Stomach (tissue), 8 donors: ENCODE measurements at regions not wholly inside any gene's neighbourhood (a gene's known extent, or its start where the extent isn't known, plus 50 kb on each side); places are given as distances from the start of the nearest gene placed in this dataset.

Experiments used
- DNase-seq, 2 donors: peaks; one replicate each; pipeline versions ENCODE4 v3.0.0 to v3.0.0-alpha.2; 2013 to 2019
- H3K27ac ChIP-seq, 5 donors: fragments of 200-600 bp in 4 of 5; sonication (generic) in 4 of 5; one replicate each; pipeline ENCODE4 v1.5.1; 2013 to 2019; ENCODE audit warnings: mild to moderate bottlenecking in 1 of 5, moderate library complexity in 1 of 5
- H3K27me3 ChIP-seq, 3 donors: fragments of 200-600 bp; sonication (generic); one replicate each; pipeline ENCODE4 v1.5.1; 2017 to 2019; ENCODE audit warnings: mixed run types in 1 of 3
- H3K36me3 ChIP-seq, 4 donors: fragments of 200-600 bp; sonication (generic); 1 replicate in 3 of 4; 2 replicates in 1 of 4; pipeline ENCODE4 v1.5.1; 2016 to 2019
- H3K4me1 ChIP-seq, 4 donors: fragments of 200-600 bp; sonication (generic); one replicate each; pipeline ENCODE4 v1.5.1; 2016 to 2019
- H3K4me3 ChIP-seq, 4 donors: fragments of 200-600 bp; sonication (generic) in 3 of 4; one replicate each; pipeline ENCODE4 v1.5.1; 2016 to 2019; ENCODE audit warnings: mild to moderate bottlenecking in 1 of 4
- H3K9me3 ChIP-seq, 4 donors: fragments of 200-600 bp; sonication (generic); one replicate each; pipeline ENCODE4 v1.5.1; 2016 to 2019
- CTCF ChIP-seq, 7 experiments: fragments of 450-650 bp in 4 of 7; fragments of 200-600 bp in 3 of 7; sonication (generic) in 3 of 7; IDR thresholded peaks; one replicate each; pipeline ENCODE4 v1.5.1; 2016 to 2019; ENCODE audit warnings: antibody characterized with exemption in 7 of 7, control low read depth in 2 of 7, mild to moderate bottlenecking in 1 of 7
- EP300 ChIP-seq: sonication (generic); formaldehyde crosslinking; IDR thresholded peaks from one replicate; pipeline ENCODE4 v1.6.1; 2017; ENCODE audit warnings: antibody characterized with exemption
- POLR2A ChIP-seq, 4 donors: fragments of 450-650 bp; IDR thresholded peaks; one replicate each; pipeline ENCODE4 v1.6.1; 2016; ENCODE audit warnings: antibody characterized with exemption in 4 of 4, control low read depth in 2 of 4, mild to moderate bottlenecking in 1 of 4, moderate library complexity in 1 of 4
- POLR2AphosphoS5 ChIP-seq, 3 donors: sonication (generic); formaldehyde crosslinking; IDR thresholded peaks; one replicate each; pipeline ENCODE4 v1.6.1; 2016; ENCODE audit warnings: antibody characterized with exemption in 3 of 3
- WGBS, 5 donors: extraction: QIAGEN DNeasy Blood & Tissue Kit in 3 of 5; methylation state at CpG; one replicate each; pipeline versions ENCODE4 v1.1.5 to v1.1.7; 2013 to 2018; 5-methylcytosine and 5-hydroxymethylcytosine counted together
- intact Hi-C: fragments of 100-400 bp; cut with DNase I; formaldehyde crosslinking; loops from one replicate; pipeline ENCODE4 v1.15.1; 2023; ENCODE audit warnings: low total_unique reads
- donor health status: healthy with polysubstance abuse.
- donor health status: Bipolar disorder and iron deficiency.
- donor health status: healthy.

GRCh38 chr2:157068237-157068636 is 189.3 kb upstream of the GALNT5 start:
- whole genome bisulfite sequencing, 5 donors: 69 to 100% (median 89%) methylated on average over 1 of the region's 1 CpG
- DNase-seq: no peak
- no peaks in the 10 kb centered on the region for H3K27me3 ChIP-seq
- no peaks in the 10 kb centered on the region for H3K4me1 ChIP-seq
- TF ChIP-seq CTCF (IDR thresholded peaks at IDR 0.05) (no peak), POLR2A (IDR thresholded peaks at IDR 0.05) (no peak), EP300 (no peak), POLR2AphosphoS5 (IDR thresholded peaks at IDR 0.05) (no peak)
- no peaks in the 10 kb centered on the region for H3K36me3 ChIP-seq
- no peak overlapping the region for H3K4me3 ChIP-seq
- H3K9me3 ChIP-seq: peaks cover 0 to 3% (median 0%) of the 10 kb centered on the region in 4 donors
- H3K27ac ChIP-seq: no peak overlapping the region
- intact Hi-C loops: no loop called here

GRCh38 chr2:157075924-157076323 is 181.6 kb upstream of the GALNT5 start:
- H3K27me3 ChIP-seq: no peaks in the 10 kb centered on the region
- DNase-seq: no peak
- no peaks in the 10 kb centered on the region for H3K4me1 ChIP-seq
- TF ChIP-seq CTCF (IDR thresholded peaks at IDR 0.05) (no peak), EP300 (no peak), POLR2A (IDR thresholded peaks at IDR 0.05) (no peak), POLR2AphosphoS5 (IDR thresholded peaks at IDR 0.05) (no peak)
- no peak overlapping the region for H3K27ac ChIP-seq
- intact Hi-C loops: no loop called here
- WGBS, 5 donors: 75 to 87% (median 80%) methylated on average over 2 of the region's 2 CpGs
- no peaks in the 10 kb centered on the region for H3K36me3 ChIP-seq
- no peak overlapping the region for H3K4me3 ChIP-seq
- H3K9me3 ChIP-seq: peaks cover 0 to 3% (median 0%) of the 10 kb centered on the region in 4 donors

- Histone ChIP-seq H3K36me3 (no peaks in the 10 kb centered on the region), H3K4me1 (no peaks in the 10 kb centered on the region), H3K27ac (no peak overlapping the region), H3K27me3 (no peaks in the 10 kb centered on the region), H3K4me3 (no peak overlapping the region), H3K9me3 (peaks cover 0 to 3% (median 0%) of the 10 kb centered on the region in 4 donors)
- WGBS, 5 donors: 74 to 85% (median 76%) methylated on average over 3 of the region's 3 CpGs
- no peak for DNase-seq
- TF ChIP-seq POLR2AphosphoS5 (IDR thresholded peaks at IDR 0.05): no peak
- no peak for TF ChIP-seq POLR2A (IDR thresholded peaks at IDR 0.05)
- TF ChIP-seq EP300: no peak
- no peak for TF ChIP-seq CTCF (IDR thresholded peaks at IDR 0.05)
- intact Hi-C loops: no loop called here
These were observed 180.9 kb upstream of the GALNT5 start for GRCh38 chr2:157076526-157077161.

GRCh38 chr2:157077753-157078350 is 179.7 kb upstream of the GALNT5 start:
- TF ChIP-seq POLR2AphosphoS5 (IDR thresholded peaks at IDR 0.05): no peak
- no peak for TF ChIP-seq EP300
- no peak for TF ChIP-seq CTCF (IDR thresholded peaks at IDR 0.05)
- TF ChIP-seq POLR2A (IDR thresholded peaks at IDR 0.05): no peak
- Histone ChIP-seq H3K27ac (no peak overlapping the region), H3K4me3 (no peak overlapping the region)

More at GRCh38 chr2:157077753-157078350, 179.7 kb upstream of the GALNT5 start:
- Histone ChIP-seq H3K36me3 (no peaks in the 10 kb centered on the region), H3K9me3 (no peaks in the 10 kb centered on the region), H3K27me3 (no peaks in the 10 kb centered on the region), H3K4me1 (no peaks in the 10 kb centered on the region)
- intact Hi-C loops: no loop called here
- no peak for DNase-seq
